Ovary (tissue), 7 donors: ENCODE measurements at regions not wholly inside any gene's neighbourhood (a gene's known extent, or its start where the extent isn't known, plus 50 kb on each side); places are given as distances from the start of the nearest gene placed in this dataset.

Experiments used
- DNase-seq, 5 donors: peaks; one replicate each; pipeline ENCODE4 v3.0.0-alpha.2; 2019 to 2020
- H3K27ac ChIP-seq, 2 donors: fragments of 200-600 bp; one replicate each; pipeline versions ENCODE4 v1.5.1 to v1.8.0; 2019 to 2022
- H3K27me3 ChIP-seq: fragments of 200-600 bp; one replicate; pipeline ENCODE4 v1.8.0; 2022
- H3K36me3 ChIP-seq: fragments of 200-600 bp; sonication (generic); one replicate; pipeline ENCODE4 v1.5.1; 2019
- H3K4me1 ChIP-seq: one replicate; pipeline ENCODE4 v1.8.1; 2013; ENCODE audit warnings: mild to moderate bottlenecking, moderate library complexity; ENCODE audit not compliant: insufficient read depth
- H3K4me3 ChIP-seq: fragments of 200-600 bp; sonication (generic); one replicate; pipeline ENCODE4 v1.5.1; 2017
- H3K9me3 ChIP-seq, 2 donors: fragments of 200-600 bp in 1 of 2; sonication (generic) in 1 of 2; one replicate each; pipeline versions ENCODE4 v1.5.1 to v1.8.1; 2013 to 2019; ENCODE audit warnings: mild to moderate bottlenecking in 1 of 2, moderate library complexity in 1 of 2
- CTCF ChIP-seq, 3 donors: fragments of 450-650 bp in 2 of 3; fragments of 200-600 bp in 1 of 3; IDR thresholded peaks; one replicate each; pipeline versions ENCODE4 v1.5.1 to v1.8.0; 2016 to 2022; ENCODE audit warnings: antibody characterized with exemption in 3 of 3, mild to moderate bottlenecking in 1 of 3
- EP300 ChIP-seq: sonication (generic); formaldehyde crosslinking; IDR thresholded peaks from one replicate; pipeline ENCODE4 v1.6.1; 2017; ENCODE audit warnings: antibody characterized with exemption
- POLR2A ChIP-seq: fragments of 450-650 bp; IDR thresholded peaks from one replicate; pipeline ENCODE4 v1.6.1; 2017; ENCODE audit warnings: antibody characterized with exemption, mild to moderate bottlenecking, moderate library complexity
- WGBS, 3 donors: extraction: QIAGEN DNeasy Blood & Tissue Kit in 1 of 3; methylation state at CpG; one replicate each; pipeline versions ENCODE4 v1.1.5 to v1.1.7; 2013 to 2017; 5-methylcytosine and 5-hydroxymethylcytosine counted together
- intact Hi-C, 4 donors: fragments of 100-400 bp; cut with DNase I; formaldehyde crosslinking; loops; one replicate each; pipeline versions ENCODE4 v1.11.0 to v1.15.1; 2022 to 2023
- donor health status: DM: no; HTN: no; CAD: no; lungs with moderate emphysema.
- donor health status: DM: no; HTN: no; CAD: no.
- donor health status: Bipolar disorder and iron deficiency.
- donor health status: DM: no; HTN: no; CAD: no.
- donor health status: DM: yes; HTN: yes; CAD: no.

GRCh38 chr3:43783987-43784639 lies 93.4 kb downstream of the ABHD5 start:
- TF ChIP-seq CTCF (IDR thresholded peaks at IDR 0.05) (no peak), POLR2A (no peak), EP300 (no peak)
- Histone ChIP-seq H3K4me1 (no peaks in the 10 kb centered on the region), H3K36me3 (no peaks in the 10 kb centered on the region), H3K27ac (no peak overlapping the region), H3K4me3 (no peak overlapping the region), H3K27me3 (no peaks in the 10 kb centered on the region), H3K9me3 (no peaks in the 10 kb centered on the region)
- intact Hi-C loops: no loop called here
- DNase-seq: no peak
- 87 to 93% (median 92%) methylated on average over 6 of the region's 6 CpGs for WGBS, 3 donors

- TF ChIP-seq CTCF (IDR thresholded peaks at IDR 0.05): no peak
- Histone ChIP-seq H3K27ac (no peak overlapping the region), H3K36me3 (no peaks in the 10 kb centered on the region), H3K4me3 (no peak overlapping the region), H3K27me3 (no peaks in the 10 kb centered on the region), H3K9me3 (no peaks in the 10 kb centered on the region), H3K4me1 (no peaks in the 10 kb centered on the region)
- DNase-seq: no peak
- WGBS, 3 donors: 76 to 86% (median 79%) methylated on average over 4 of the region's 4 CpGs
- intact Hi-C loops: no loop called here
These were observed 93.9 kb downstream of the ABHD5 start for GRCh38 chr3:43784640-43785011.

DNA sequence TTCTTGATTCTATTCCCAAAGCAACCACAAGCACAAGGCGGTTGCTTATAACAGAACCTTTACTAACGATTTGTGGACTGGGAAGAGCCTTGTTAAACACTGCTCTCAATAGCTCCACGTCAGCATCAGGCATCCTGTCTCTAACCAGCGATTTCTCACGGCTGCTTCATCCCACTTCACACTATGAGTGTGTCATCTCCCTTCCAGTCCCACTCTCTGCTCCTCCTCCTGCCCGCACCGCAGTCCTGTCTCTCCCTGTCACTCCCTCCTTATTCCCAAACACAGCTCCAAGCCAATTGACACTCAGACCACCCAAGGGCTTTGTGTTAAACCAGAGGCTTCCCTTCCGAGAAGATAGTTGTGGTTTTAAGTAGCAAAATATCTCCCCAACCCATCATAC lies 94.8 kb downstream of the ABHD5 start:
- Histone ChIP-seq H3K36me3 (no peaks in the 10 kb centered on the region), H3K9me3 (no peaks in the 10 kb centered on the region), H3K4me3 (no peak overlapping the region), H3K4me1 (no peaks in the 10 kb centered on the region), H3K27me3 (no peaks in the 10 kb centered on the region), H3K27ac (no peak overlapping the region)
- WGBS, 3 donors: 29 to 35% (median 31%) methylated on average over 8 of the region's 8 CpGs
- no peak for DNase-seq
- intact Hi-C loops: no loop called here
- TF ChIP-seq CTCF (IDR thresholded peaks at IDR 0.05) (no peak), POLR2A (no peak), EP300 (no peak)

- 2 to 6% (median 6%) methylated on average over 3 of the region's 3 CpGs for WGBS, 3 donors
- H3K36me3 ChIP-seq: no peaks in the 10 kb centered on the region
- no peak for TF ChIP-seq POLR2A
- no peak for TF ChIP-seq CTCF (IDR thresholded peaks at IDR 0.05)
- no peak for TF ChIP-seq EP300
- intact Hi-C loops: no loop called here
- no peaks in the 10 kb centered on the region for H3K9me3 ChIP-seq
- no peak overlapping the region for H3K27ac ChIP-seq
- DNase-seq: no peak
- no peaks in the 10 kb centered on the region for H3K27me3 ChIP-seq
- no peak overlapping the region for H3K4me3 ChIP-seq
- no peaks in the 10 kb centered on the region for H3K4me1 ChIP-seq
These were observed 95.4 kb downstream of the ABHD5 start for GRCh38 chr3:43786102-43786501.
